ENCODE measurements at regions not wholly inside any gene's neighbourhood (a gene's known extent, or its start where the extent isn't known, plus 50 kb on each side); places are given as distances from the start of the nearest gene placed in this dataset.

- no peak for DNase-seq (ENCODE audit: low spot score)
Observed at GRCh38 chr4:114535725-114536124, 62.9 kb upstream of the UGT8 start.

GRCh38 chr4:114537352-114537751 is 61.3 kb upstream of the UGT8 start:
- DNase-seq (ENCODE audit: low spot score), result no peak

- DNase-seq (ENCODE audit: low spot score), result no peak
Observed at GRCh38 chr4:114538012-114538617, 60.5 kb upstream of the UGT8 start.

GRCh38 chr4:114539985-114540384 is 58.6 kb upstream of the UGT8 start:
- no peak for DNase-seq (ENCODE audit: low spot score)

- DNase-seq (ENCODE audit: low spot score), result no peak
Observed at GRCh38 chr4:114547340-114548134, 51.1 kb upstream of the UGT8 start.
